ENCODE measurements at regions not wholly inside any gene's neighbourhood (a gene's known extent, or its start where the extent isn't known, plus 50 kb on each side); places are given as distances from the start of the nearest gene placed in this dataset.

DNA sequence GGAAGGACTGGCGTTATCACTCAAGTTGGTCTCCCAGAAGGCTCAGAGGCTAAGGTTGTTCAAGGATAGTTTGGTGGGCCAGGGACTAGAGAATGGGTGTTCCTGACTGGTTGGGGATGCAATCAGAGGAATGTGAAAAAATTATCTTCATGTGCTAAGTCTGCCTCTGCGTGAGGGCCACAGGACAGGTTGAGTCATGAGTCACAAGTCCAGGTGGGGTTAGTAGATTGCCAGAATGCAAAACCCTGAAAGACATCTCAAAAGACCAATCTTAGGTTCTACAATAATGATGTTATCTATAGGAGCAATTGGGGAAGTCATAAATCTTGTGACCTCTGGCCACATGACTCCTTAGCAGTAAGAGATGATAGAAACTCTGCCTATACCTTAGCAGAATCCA is 220.1 kb upstream of the EEA1 start:
- CTCF ChIA-PET, result interaction anchor here (0.9 to 1.0 kb wide), 2 partner anchors 8 to 248 kb away, joined by 3 read pairs; no protein-coding TSS in a partner anchor
- TF ChIP-seq, protein P1, sequence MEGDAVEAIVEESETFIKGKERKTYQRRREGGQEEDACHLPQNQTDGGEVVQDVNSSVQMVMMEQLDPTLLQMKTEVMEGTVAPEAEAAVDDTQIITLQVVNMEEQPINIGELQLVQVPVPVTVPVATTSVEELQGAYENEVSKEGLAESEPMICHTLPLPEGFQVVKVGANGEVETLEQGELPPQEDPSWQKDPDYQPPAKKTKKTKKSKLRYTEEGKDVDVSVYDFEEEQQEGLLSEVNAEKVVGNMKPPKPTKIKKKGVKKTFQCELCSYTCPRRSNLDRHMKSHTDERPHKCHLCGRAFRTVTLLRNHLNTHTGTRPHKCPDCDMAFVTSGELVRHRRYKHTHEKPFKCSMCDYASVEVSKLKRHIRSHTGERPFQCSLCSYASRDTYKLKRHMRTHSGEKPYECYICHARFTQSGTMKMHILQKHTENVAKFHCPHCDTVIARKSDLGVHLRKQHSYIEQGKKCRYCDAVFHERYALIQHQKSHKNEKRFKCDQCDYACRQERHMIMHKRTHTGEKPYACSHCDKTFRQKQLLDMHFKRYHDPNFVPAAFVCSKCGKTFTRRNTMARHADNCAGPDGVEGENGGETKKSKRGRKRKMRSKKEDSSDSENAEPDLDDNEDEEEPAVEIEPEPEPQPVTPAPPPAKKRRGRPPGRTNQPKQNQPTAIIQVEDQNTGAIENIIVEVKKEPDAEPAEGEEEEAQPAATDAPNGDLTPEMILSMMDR (IDR thresholded peaks at IDR 0.05), result no peak
- H3K9me3 Mint-ChIP-seq, result peaks cover under 1% of the 10 kb centered on the region
- H3K27me3 Mint-ChIP-seq, result peaks cover 2% of the 10 kb centered on the region
- H3K4me1 Mint-ChIP-seq (ENCODE audit: low read depth), result no peaks in the 10 kb centered on the region
- DNase-seq (no peak), ATAC-seq (no peak)
- intact Hi-C loops (cut with micrococcal nuclease), result no loop called here
- no peaks in the 10 kb centered on the region for H3K36me3 Mint-ChIP-seq (ENCODE audit: low read depth)
- POLR2A ChIA-PET, result no interaction called here
- no peak overlapping the region for H3K4me3 Mint-ChIP-seq
- H3K27ac Mint-ChIP-seq, result no peak overlapping the region

DNA sequence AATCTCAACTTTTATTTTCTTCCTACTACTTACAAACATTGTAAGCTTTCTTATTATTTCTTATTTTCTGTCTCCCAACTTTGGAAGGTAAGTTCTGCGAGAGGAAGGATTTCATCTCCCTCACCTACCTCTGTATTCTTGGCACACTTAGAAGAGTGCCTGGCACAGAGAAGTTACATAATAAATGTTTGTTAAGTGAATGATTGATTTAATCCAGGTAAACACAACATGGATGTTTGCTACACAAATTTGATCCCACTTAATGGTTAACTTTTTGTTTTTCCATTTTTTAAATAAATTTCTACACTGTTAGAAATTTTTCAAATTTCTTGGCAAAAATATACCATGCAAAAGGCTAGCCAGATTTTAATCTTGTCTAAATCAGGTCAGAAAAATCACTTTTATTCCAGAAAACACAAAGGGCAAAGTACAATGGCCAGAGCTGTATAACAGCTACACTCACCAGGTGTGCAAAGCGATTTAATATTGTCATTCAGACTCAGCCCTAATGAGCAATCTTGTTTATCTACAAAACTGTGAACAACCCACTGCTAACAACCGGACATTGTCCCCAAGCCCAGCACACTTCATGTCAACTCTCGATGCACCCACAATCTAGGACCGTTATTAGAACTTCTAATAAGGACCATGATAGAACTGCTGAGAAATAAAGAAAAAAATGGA is 222.1 kb upstream of the EEA1 start:
- POLR2A ChIA-PET, result no interaction called here
- Mint-ChIP-seq H3K4me1 (ENCODE audit: low read depth) (no peaks in the 10 kb centered on the region), H3K36me3 (ENCODE audit: low read depth) (no peaks in the 10 kb centered on the region), H3K27ac (no peak overlapping the region), H3K4me3 (no peak overlapping the region), H3K27me3 (peaks cover 2% of the 10 kb centered on the region), H3K9me3 (peaks cover 1% of the 10 kb centered on the region)
- CTCF ChIA-PET, result no interaction called here
- no peak for DNase-seq
- TF ChIP-seq, protein P1 (IDR thresholded peaks at IDR 0.05), result no peak
- ATAC-seq, result no peak
- intact Hi-C loops (cut with micrococcal nuclease), result no loop called here

DNA sequence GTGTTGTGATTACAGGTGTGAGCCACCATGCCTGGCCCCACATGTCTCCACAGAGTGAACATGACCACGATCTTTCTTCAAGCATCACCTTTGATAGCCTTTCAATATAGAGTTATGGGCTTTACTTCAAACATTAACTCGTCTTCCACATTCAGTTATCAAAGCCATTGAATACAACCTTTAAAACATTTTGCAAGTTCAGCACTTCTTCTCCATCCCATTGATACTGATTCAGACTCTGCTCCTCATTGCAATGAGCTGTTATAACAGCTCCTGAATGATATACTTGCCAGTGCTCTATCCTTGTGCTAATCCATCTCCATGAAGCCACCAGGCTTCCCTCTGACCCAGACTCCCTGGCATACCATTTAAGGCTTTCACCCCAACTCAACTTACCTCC is 223.5 kb upstream of the EEA1 start:
- ATAC-seq, result no peak
- Mint-ChIP-seq H3K4me3 (no peak overlapping the region), H3K27ac (no peak overlapping the region), H3K9me3 (peaks cover 4% of the 10 kb centered on the region), H3K36me3 (ENCODE audit: low read depth) (no peaks in the 10 kb centered on the region), H3K4me1 (ENCODE audit: low read depth) (no peaks in the 10 kb centered on the region), H3K27me3 (peaks cover 2% of the 10 kb centered on the region)
- DNase-seq, result no peak
- ChIA-PET POLR2A (no interaction called here), CTCF (no interaction called here)
- intact Hi-C loops (cut with micrococcal nuclease), result no loop called here
- TF ChIP-seq, protein P1 (IDR thresholded peaks at IDR 0.05), result no peak

DNA sequence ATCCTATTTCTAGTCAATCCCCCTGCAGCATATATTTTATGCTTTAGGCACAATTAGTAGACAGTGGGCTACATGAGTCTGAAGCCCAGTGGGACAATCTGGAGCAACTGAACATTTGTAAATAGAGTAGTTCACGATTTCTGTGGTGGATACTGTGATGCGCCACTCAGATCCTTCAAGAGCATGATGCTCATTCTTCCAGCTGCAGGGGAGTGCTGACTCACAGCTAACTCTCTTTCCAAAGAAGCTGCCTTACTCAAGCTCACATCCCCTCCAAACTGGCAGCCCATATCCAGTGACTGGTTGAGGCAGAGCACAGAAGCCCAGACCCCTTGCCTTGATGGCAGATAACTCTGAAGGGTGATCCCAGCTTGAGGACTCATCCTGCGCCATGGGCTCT is 224.2 kb upstream of the EEA1 start:
- intact Hi-C loops (cut with micrococcal nuclease), result no loop called here
- CTCF ChIA-PET, result interaction anchor here (1.1 kb wide), 1 partner anchor 69 kb away, joined by 4 read pairs; no protein-coding TSS in a partner anchor
- DNase-seq (no peak), ATAC-seq (no peak)
- no peaks in the 10 kb centered on the region for H3K36me3 Mint-ChIP-seq (ENCODE audit: low read depth)
- peaks cover 8% of the 10 kb centered on the region for H3K9me3 Mint-ChIP-seq
- POLR2A ChIA-PET, result no interaction called here
- H3K27ac Mint-ChIP-seq, result no peak overlapping the region
- peaks cover 2% of the 10 kb centered on the region for H3K27me3 Mint-ChIP-seq
- TF ChIP-seq, protein P1 (IDR thresholded peaks at IDR 0.05), result no peak
- no peaks in the 10 kb centered on the region for H3K4me1 Mint-ChIP-seq (ENCODE audit: low read depth)
- no peak overlapping the region for H3K4me3 Mint-ChIP-seq

DNA sequence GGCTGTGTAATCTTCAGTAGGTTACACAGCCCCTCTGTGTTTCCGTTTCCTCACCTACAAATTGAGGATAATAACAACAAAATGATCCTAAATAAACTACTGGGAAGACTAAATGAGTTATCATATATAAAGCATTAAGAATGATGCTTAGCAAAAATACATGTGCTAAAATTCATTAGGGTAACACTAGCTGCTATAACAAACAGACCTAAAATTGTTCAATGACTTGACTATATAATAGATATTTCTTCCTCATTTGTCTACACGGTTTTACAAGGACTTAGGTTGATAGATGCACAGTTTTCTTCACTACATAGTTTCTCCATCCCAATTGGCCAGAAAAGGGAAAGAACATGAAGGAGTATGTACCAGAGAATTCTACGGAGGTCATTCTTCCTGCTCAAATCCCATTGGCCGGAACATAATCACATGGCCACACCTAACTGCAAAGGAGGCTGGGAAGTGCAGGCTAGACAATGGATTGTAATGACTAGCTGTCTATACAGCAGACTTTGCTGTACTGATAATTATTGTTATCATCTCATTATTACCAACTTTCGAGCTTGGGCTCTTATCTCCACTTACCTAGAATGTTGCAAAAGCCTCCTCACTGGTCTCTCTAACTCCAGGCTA is 223.5 kb upstream of the NUDT4 start:
- no peak for ATAC-seq
- POLR2A ChIA-PET, result no interaction called here
- Mint-ChIP-seq H3K36me3 (ENCODE audit: low read depth) (no peaks in the 10 kb centered on the region), H3K27ac (no peak overlapping the region), H3K9me3 (peaks cover 13% of the 10 kb centered on the region), H3K4me1 (ENCODE audit: low read depth) (no peaks in the 10 kb centered on the region), H3K27me3 (peaks cover 2% of the 10 kb centered on the region), H3K4me3 (no peak overlapping the region)
- intact Hi-C loops (cut with micrococcal nuclease), result no loop called here
- no peak for DNase-seq
- CTCF ChIA-PET, result interaction anchor here (1.1 to 2.3 kb wide), 3 partner anchors 10 to 68 kb away, joined by 3 to 10 read pairs (median 4); no protein-coding TSS in a partner anchor
- TF ChIP-seq, protein P1 (IDR thresholded peaks at IDR 0.05), result no peak
